ENCODE measurements at regions not wholly inside any gene's neighbourhood (a gene's known extent, or its start where the extent isn't known, plus 50 kb on each side); places are given as distances from the start of the nearest gene placed in this dataset.

GRCh38 chr12:108035372-108035771 is 93.7 kb upstream of the WSCD2 start:
- no peak overlapping the region for H3K4me3 ChIP-seq
- WGBS (ENCODE audit: insufficient coverage, low coverage, low lambda C conversion rate, missing lambda C conversion rate), result 40% methylated on average over 1 of the region's 1 CpG

DNA sequence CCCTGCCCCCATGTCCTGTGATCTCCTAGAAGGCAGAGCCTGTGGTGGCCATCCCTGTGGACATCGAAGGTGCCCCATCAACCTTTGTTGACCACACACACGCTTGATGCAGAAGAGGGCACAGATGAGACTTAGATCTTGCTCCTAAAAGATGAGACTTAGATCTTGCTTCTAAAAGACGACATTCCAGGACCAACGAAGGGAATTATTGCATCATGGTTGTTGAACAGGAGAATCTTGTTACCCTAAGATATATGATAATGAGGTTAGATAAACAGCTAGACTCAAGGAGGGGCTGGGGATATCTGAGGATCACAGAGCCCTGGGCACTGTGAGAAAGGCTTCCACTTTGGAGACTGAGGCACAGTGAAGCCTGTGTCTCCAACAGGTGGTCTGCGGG is 91.1 kb upstream of the WSCD2 start:
- no peak overlapping the region for H3K27ac ChIP-seq
- no peaks in the 10 kb centered on the region for H3K36me3 ChIP-seq
- no peaks in the 10 kb centered on the region for H3K9me3 ChIP-seq
- no peak for TF ChIP-seq POLR2A (IDR thresholded peaks at IDR 0.05)
- TF ChIP-seq, protein P1, sequence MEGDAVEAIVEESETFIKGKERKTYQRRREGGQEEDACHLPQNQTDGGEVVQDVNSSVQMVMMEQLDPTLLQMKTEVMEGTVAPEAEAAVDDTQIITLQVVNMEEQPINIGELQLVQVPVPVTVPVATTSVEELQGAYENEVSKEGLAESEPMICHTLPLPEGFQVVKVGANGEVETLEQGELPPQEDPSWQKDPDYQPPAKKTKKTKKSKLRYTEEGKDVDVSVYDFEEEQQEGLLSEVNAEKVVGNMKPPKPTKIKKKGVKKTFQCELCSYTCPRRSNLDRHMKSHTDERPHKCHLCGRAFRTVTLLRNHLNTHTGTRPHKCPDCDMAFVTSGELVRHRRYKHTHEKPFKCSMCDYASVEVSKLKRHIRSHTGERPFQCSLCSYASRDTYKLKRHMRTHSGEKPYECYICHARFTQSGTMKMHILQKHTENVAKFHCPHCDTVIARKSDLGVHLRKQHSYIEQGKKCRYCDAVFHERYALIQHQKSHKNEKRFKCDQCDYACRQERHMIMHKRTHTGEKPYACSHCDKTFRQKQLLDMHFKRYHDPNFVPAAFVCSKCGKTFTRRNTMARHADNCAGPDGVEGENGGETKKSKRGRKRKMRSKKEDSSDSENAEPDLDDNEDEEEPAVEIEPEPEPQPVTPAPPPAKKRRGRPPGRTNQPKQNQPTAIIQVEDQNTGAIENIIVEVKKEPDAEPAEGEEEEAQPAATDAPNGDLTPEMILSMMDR (IDR thresholded peaks at IDR 0.05), result no peak
- intact Hi-C loops (cut with DNase I), result no loop called here
- no peak overlapping the region for H3K4me3 ChIP-seq
- DNase-seq (no peak), ATAC-seq (no peak)
- no peaks in the 10 kb centered on the region for H3K4me1 ChIP-seq
- H3K27me3 ChIP-seq, result no peaks in the 10 kb centered on the region
- 64% methylated on average over 5 of the region's 5 CpGs for WGBS (ENCODE audit: insufficient coverage, low coverage, low lambda C conversion rate, missing lambda C conversion rate)

More at GRCh38 chr12:108035372-108035771, 93.7 kb upstream of the WSCD2 start:
- Histone ChIP-seq H3K4me1 (no peaks in the 10 kb centered on the region), H3K27me3 (no peaks in the 10 kb centered on the region), H3K9me3 (no peaks in the 10 kb centered on the region), H3K27ac (no peak overlapping the region), H3K36me3 (no peaks in the 10 kb centered on the region)
- DNase-seq (no peak), ATAC-seq (no peak)
- intact Hi-C loops (cut with DNase I), result no loop called here
- TF ChIP-seq, protein P1 (IDR thresholded peaks at IDR 0.05), result no peak
- no peak for TF ChIP-seq POLR2A (IDR thresholded peaks at IDR 0.05)

DNA sequence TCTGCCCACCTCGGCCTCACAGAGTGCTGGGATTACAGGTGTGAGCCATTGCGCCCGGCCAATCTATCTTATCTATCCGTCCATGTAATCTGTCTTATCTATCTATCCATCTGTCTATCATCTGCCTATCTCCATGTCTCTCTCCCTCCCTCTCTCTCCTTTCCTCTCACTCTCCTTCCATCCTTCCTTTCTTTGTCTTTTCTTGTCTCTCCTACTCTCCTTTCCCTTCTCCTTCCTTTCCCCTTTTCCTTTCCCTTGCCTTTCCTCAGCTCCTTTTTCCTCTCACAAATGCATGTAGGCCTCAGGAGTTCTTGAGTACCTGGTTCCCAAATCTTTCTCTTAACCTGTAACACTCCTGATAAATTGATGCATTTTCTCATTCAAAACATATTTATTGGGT is 89.3 kb upstream of the WSCD2 start:
- ATAC-seq (no peak), DNase-seq (no peak)
- no peak for TF ChIP-seq POLR2A (IDR thresholded peaks at IDR 0.05)
- TF ChIP-seq, protein P1 (IDR thresholded peaks at IDR 0.05), result no peak
- Histone ChIP-seq H3K4me3 (no peak overlapping the region), H3K27ac (no peak overlapping the region), H3K36me3 (no peaks in the 10 kb centered on the region), H3K4me1 (no peaks in the 10 kb centered on the region), H3K9me3 (no peaks in the 10 kb centered on the region), H3K27me3 (no peaks in the 10 kb centered on the region)
- 50% methylated on average over 4 of the region's 4 CpGs for WGBS (ENCODE audit: insufficient coverage, low coverage, low lambda C conversion rate, missing lambda C conversion rate)
- intact Hi-C loops (cut with DNase I), result no loop called here

DNA sequence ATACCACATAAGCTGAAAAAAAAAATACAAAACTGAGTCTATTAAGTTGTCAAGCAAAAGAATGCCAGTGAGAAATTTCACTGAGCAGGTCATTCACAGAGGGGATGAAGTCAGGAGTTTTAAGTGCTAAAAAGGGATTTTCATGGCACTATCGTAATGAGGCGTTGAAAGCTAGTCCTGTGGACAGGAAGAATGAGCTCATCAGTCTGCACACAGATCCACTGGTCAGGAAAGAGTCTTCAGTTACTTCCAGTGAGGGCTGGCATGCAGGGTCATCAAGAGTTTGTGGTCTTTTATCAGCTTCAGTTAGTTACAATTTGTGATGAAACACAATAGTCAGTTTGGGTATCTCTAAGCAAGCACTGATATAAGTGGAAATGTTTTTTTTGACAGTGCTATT is 88.1 kb upstream of the WSCD2 start:
- ATAC-seq (peak in 1 of 4 donors; percentile 21), DNase-seq (no peak)
- H3K36me3 ChIP-seq, result no peaks in the 10 kb centered on the region
- no peak overlapping the region for H3K4me3 ChIP-seq
- no peaks in the 10 kb centered on the region for H3K27me3 ChIP-seq
- no peak for TF ChIP-seq POLR2A (IDR thresholded peaks at IDR 0.05)
- TF ChIP-seq, protein P1 (IDR thresholded peaks at IDR 0.05), result no peak
- intact Hi-C loops (cut with DNase I), result no loop called here
- H3K9me3 ChIP-seq, result no peaks in the 10 kb centered on the region
- H3K27ac ChIP-seq, result no peak overlapping the region
- H3K4me1 ChIP-seq, result no peaks in the 10 kb centered on the region
- WGBS (ENCODE audit: insufficient coverage, low coverage, low lambda C conversion rate, missing lambda C conversion rate), result 33% methylated on average over 2 of the region's 2 CpGs

GRCh38 chr12:108043286-108043685 is 85.8 kb upstream of the WSCD2 start:
- Histone ChIP-seq H3K4me3 (no peak overlapping the region), H3K27me3 (no peaks in the 10 kb centered on the region), H3K4me1 (no peaks in the 10 kb centered on the region), H3K27ac (no peak overlapping the region), H3K9me3 (no peaks in the 10 kb centered on the region), H3K36me3 (no peaks in the 10 kb centered on the region)
- DNase-seq (no peak), ATAC-seq (no peak)
- 16% methylated on average over 3 of the region's 3 CpGs for WGBS (ENCODE audit: insufficient coverage, low coverage, low lambda C conversion rate, missing lambda C conversion rate)
- no peak for TF ChIP-seq POLR2A (IDR thresholded peaks at IDR 0.05)
- TF ChIP-seq, protein P1 (IDR thresholded peaks at IDR 0.05), result no peak
- intact Hi-C loops (cut with DNase I), result no loop called here

Data from right lobe of liver (tissue), 6 donors.